ENCODE measurements at regions not wholly inside any gene's neighbourhood (a gene's known extent, or its start where the extent isn't known, plus 50 kb on each side); places are given as distances from the start of the nearest gene placed in this dataset.
"Not testable (repeated sequence)": the region's sequence is repeated elsewhere in the genome, so short reads cannot be mapped to it uniquely, and the experiment has no call there.

- not testable (repeated sequence) for DNase-seq (ENCODE audit: low read depth)
These were observed 523.9 kb downstream of the KCNH5 start for GRCh38 chr14:62521309-62521708.

DNA sequence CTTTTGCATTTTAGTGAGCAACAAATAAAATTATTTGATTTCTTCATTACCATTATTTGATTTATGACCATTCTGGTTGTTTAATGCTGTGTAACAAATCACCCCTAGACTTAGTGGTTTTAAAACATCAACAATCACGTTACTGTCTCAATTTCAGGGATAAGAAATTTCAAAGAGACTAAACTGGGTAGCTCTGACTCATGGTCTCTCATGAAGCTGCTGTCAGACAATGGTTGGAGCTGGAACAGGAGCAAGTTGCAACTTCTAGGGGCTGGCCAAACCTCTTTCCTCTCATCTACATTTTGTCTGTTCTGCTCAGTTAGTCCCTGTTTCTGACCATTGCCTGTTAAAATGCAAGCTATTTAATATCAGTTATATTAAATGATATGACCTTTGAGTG is 517.0 kb downstream of the KCNH5 start:
- no peak for DNase-seq (ENCODE audit: low read depth)

DNA sequence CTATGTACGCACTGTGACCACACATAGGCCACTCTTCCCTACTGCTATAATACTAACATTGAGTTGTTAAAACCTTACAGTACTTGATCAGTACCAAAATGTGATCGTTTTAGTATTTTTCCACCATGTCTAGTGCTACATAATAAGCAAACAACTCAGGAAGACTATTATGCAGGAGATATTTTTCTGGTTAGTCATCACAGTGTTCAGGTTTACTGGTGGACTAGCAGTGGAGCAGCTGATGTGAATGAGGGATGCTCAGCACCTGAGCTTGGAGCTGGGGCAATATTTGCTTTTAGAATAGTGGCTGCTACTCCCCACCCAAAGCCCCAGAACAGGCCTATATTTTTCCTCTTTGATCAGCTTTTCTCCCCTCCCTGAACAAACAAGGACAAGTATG is 513.1 kb downstream of the KCNH5 start:
- DNase-seq (ENCODE audit: low read depth) = no peak

GRCh38 chr14:62546862-62547474 is 498.3 kb downstream of the KCNH5 start:
- no peak for DNase-seq (ENCODE audit: low read depth)

DNA sequence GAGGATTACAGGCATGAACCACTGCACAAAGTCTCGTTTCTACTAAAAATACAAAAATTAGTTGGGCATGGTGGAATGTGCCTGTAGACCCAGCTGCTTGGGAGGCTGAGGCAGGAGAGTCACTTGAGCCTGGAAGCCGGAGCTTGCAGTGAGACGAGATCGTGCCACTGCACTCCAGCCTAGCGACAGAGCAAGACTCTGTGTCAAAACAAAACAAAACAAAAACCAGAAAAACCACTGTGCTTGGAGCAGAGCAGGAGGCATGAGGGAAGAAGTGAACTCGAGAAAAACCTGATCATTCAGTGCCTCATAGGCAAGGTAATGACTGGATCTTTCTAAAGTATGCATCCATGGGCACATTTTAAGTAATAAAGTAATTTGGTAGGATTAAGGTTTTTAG is 487.8 kb downstream of the KCNH5 start:
- DNase-seq (ENCODE audit: low read depth) = no peak

GRCh38 chr14:62558451-62558850 is 486.8 kb downstream of the KCNH5 start:
- no peak for DNase-seq (ENCODE audit: low read depth)

- no peak for DNase-seq (ENCODE audit: low read depth)
These were observed 460.0 kb downstream of the KCNH5 start for GRCh38 chr14:62585247-62585646.

- no peak for DNase-seq (ENCODE audit: low read depth)
These were observed 452.4 kb downstream of the KCNH5 start for GRCh38 chr14:62592877-62593276.

DNA sequence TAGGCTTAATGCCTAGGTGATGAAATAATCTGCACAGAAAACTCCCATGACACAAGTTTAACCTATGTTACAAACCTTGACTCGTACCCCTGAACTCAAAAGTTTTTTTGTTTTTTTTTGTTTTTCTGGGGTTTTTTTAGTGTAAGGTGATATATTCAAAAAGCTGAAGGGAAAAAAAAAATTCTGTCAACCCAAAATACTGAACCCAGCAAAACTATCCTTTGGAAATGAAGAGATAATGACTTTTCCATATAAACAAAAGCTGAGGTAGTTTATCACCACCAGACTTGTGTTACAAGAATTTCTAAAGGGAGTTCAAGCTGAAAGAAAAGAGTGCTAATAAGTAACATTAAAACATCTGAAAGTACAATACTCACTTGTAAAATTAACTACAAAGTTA is 448.1 kb downstream of the KCNH5 start:
- no peak for DNase-seq (ENCODE audit: low read depth)

GRCh38 chr14:62599616-62600385 is 445.5 kb downstream of the KCNH5 start:
- DNase-seq (ENCODE audit: low read depth) = no peak

GRCh38 chr14:62602712-62603111 is 442.5 kb downstream of the KCNH5 start:
- DNase-seq (ENCODE audit: low read depth) = no peak

DNA sequence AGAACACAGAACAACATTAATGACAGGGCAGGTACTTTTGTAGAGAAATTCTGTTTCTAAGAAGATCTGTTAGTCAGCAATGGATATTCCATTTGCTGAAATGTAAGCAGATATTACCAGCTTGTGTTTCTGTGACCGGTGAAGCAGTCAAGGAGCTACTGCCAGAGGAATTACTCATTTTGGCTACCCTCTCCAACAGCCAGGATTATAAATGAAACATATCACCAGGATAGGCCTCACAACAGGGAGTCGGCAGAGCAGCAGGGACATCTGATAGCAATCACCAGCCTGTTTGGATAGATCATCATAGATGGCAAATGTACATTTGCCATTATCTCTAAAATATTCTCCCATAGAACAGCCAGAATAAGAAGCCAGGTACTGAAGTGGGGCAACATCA is 440.7 kb downstream of the KCNH5 start:
- no peak for DNase-seq (ENCODE audit: low read depth)

GRCh38 chr14:62614122-62614521 is 431.1 kb downstream of the KCNH5 start:
- DNase-seq (ENCODE audit: low read depth) = no peak

GRCh38 chr14:62616668-62617067 is 428.6 kb downstream of the KCNH5 start:
- DNase-seq (ENCODE audit: low read depth) = no peak

GRCh38 chr14:62626416-62626815 is 418.8 kb downstream of the KCNH5 start:
- DNase-seq (ENCODE audit: low read depth) = no peak

GRCh38 chr14:62629176-62629725 is 416.0 kb downstream of the KCNH5 start:
- no peak for DNase-seq (ENCODE audit: low read depth)

DNA sequence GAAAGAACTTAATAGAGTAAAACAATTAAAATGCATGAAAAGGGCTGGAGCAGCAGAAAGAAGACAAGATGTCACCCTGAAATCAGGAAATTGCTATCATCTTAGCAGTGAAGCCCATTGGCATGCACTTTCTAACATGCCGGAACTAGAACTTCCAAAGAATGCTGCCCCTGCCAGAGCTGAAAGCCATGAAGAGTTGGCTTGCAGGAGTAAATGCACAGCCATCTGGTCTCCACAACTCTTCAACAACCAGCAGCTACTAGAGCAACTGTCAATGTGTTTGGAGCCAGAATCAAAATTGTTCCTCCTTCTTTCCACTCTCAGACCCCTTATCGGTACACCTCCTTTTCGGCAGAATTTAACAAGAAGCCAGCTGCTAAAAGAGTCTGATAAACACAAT is 414.1 kb downstream of the KCNH5 start:
- DNase-seq (ENCODE audit: low read depth) = no peak

GRCh38 chr14:62632771-62633170 is 412.5 kb downstream of the KCNH5 start:
- no peak for DNase-seq (ENCODE audit: low read depth)

DNA sequence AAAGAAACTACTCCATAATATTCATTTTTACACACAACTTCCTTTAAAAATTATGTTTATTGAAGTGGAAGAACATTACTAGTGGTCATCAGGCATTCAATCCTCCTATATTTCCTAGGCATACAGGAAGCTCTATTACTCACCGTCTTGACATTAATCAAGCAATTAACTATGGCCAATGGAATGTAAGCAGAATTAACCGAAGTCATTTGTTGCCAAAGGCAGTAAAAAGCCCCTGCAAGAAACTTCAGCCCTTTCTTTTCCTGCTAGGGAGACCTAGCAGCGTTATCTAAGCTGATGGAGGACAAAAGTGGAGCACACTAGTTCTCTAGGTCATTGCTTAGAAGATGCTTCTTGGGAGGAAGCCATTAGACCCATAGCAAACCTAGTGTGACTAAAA is 399.6 kb downstream of the KCNH5 start:
- no peak for DNase-seq (ENCODE audit: low read depth)
